OCI-LY1 (cell line): ENCODE measurements at regions not wholly inside any gene's neighbourhood (a gene's known extent, or its start where the extent isn't known, plus 50 kb on each side); places are given as distances from the start of the nearest gene placed in this dataset.

ENCODE experiments used
- H2AFZ ChIP-seq: fragments of 200-600 bp; sonication (generic), shearing (Covaris generic); 2 replicates; pipeline ENCODE4 v1.6.0; 2014; ENCODE audit warnings: antibody characterized with exemption, mild to moderate bottlenecking, low read length
- H3F3A ChIP-seq: fragments of 200-600 bp; sonication (generic), shearing (Covaris generic); 2 replicates; pipeline ENCODE4 v1.6.0; 2014; ENCODE audit warnings: mild to moderate bottlenecking, antibody characterized with exemption, low read length, moderate library complexity; ENCODE audit not compliant: insufficient read depth
- H3K27ac ChIP-seq: fragments of 200-600 bp; sonication (generic); 2 replicates; pipeline ENCODE4 v1.5.1; 2014; ENCODE audit warnings: low read length, mixed run types, mild to moderate bottlenecking, low read depth; ENCODE audit not compliant: poor library complexity, severe bottlenecking
- H3K27me3 ChIP-seq: fragments of 200-600 bp; sonication (generic); 2 replicates; pipeline ENCODE4 v1.6.0; 2014; ENCODE audit warnings: antibody characterized with exemption, mild to moderate bottlenecking, low read length, moderate library complexity; ENCODE audit not compliant: insufficient read depth
- H3K36me3 ChIP-seq: fragments of 200-600 bp; sonication (generic); 2 replicates; pipeline ENCODE4 v1.6.1; 2014; ENCODE audit warnings: mild to moderate bottlenecking, antibody characterized with exemption, low read length, moderate library complexity, mixed read lengths; ENCODE audit not compliant: insufficient read depth
- H3K4me1 ChIP-seq: fragments of 200-600 bp; sonication (generic); 2 replicates; pipeline ENCODE4 v1.5.1; 2014; ENCODE audit warnings: mild to moderate bottlenecking, low read length, moderate library complexity; ENCODE audit not compliant: insufficient read depth, severe bottlenecking
- H3K4me2 ChIP-seq: fragments of 200-600 bp; sonication (generic), shearing (Covaris generic); 2 replicates; pipeline ENCODE4 v1.6.1; 2014; ENCODE audit warnings: low read length
- H3K4me3 ChIP-seq: fragments of 200-600 bp; sonication (generic); 2 replicates; pipeline ENCODE4 v1.5.1; 2014; ENCODE audit warnings: low read length, low read depth, mild to moderate bottlenecking, mixed read lengths; ENCODE audit not compliant: poor library complexity, severe bottlenecking
- H3K79me2 ChIP-seq: fragments of 200-600 bp; shearing (Covaris generic); 2 replicates; pipeline ENCODE4 v1.6.1; 2016; ENCODE audit warnings: mixed run types, low read length, mixed read lengths; ENCODE audit not compliant: insufficient read depth
- H3K9ac ChIP-seq: fragments of 200-600 bp; sonication (generic), shearing (Covaris generic); 2 replicates; pipeline ENCODE4 v1.6.1; 2014; ENCODE audit warnings: mild to moderate bottlenecking, low read length, mixed read lengths
- H3K9me2 ChIP-seq: fragments of 200-600 bp; sonication (generic), shearing (Covaris generic); 2 replicates; pipeline ENCODE4 v1.6.1; 2014; ENCODE audit warnings: low read depth, mild to moderate bottlenecking, low read length, mixed read lengths
- H3K9me3 ChIP-seq: fragments of 200-600 bp; shearing (Covaris generic); 2 replicates; pipeline ENCODE4 v1.6.1; 2014; ENCODE audit warnings: low read length, mixed read lengths
- H4K20me1 ChIP-seq: fragments of 200-600 bp; sonication (generic), shearing (Covaris generic); 2 replicates; pipeline ENCODE4 v1.6.0; 2016; ENCODE audit warnings: mild to moderate bottlenecking, low read length; ENCODE audit not compliant: insufficient read depth
- EZH2 ChIP-seq: fragments of 200-600 bp; sonication (generic), shearing (Covaris generic); IDR thresholded peaks from 2 replicates; pipeline ENCODE4 v1.8.0; 2017; ENCODE audit warnings: borderline replicate concordance, mixed run types, mild to moderate bottlenecking, antibody characterized with exemption, low read length, moderate library complexity, mixed read lengths
- TF ChIP-seq, protein P1 (sequence below): fragments of 200-600 bp; sonication (generic), shearing (Covaris generic); IDR thresholded peaks from 2 replicates; pipeline ENCODE4 v1.5.1; 2017; ENCODE audit warnings: mild to moderate bottlenecking, antibody characterized with exemption, low read length, moderate library complexity, mixed read lengths

DNA sequence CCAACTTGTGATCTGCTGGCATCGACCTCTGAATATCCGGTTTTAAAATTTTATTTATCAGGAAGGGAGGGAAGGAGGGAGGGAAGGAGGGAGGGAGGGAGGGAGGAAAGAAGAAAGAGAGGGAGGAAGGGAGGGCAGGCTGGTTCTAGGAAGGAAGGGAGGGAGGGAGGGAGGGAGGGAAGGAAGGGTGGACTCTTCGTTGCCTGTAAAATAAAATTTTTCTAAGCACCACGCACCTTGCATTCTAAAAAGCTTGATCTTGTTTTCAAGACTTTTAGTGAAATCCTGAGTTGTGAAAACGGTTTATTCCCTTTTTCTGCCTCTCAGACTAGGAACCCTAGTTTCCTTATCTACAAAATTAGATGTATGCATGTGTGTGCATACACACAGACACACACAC, 101.7 kb upstream of the RAP2B start:
- H3K9ac ChIP-seq = no peak overlapping the region
- no peaks in the 10 kb centered on the region for H3K9me2 ChIP-seq
- H3K4me3 ChIP-seq = no peak overlapping the region
- no peak overlapping the region for H2AFZ ChIP-seq
- H3K79me2 ChIP-seq = no peaks in the 10 kb centered on the region
- no peaks in the 10 kb centered on the region for H3K4me1 ChIP-seq
- H3K27me3 ChIP-seq = no peaks in the 10 kb centered on the region
- no peaks in the 10 kb centered on the region for H3K9me3 ChIP-seq
- no peak overlapping the region for H3K27ac ChIP-seq
- H3F3A ChIP-seq = no peaks in the 10 kb centered on the region
- no peak overlapping the region for H3K4me2 ChIP-seq
- TF ChIP-seq, protein P1, sequence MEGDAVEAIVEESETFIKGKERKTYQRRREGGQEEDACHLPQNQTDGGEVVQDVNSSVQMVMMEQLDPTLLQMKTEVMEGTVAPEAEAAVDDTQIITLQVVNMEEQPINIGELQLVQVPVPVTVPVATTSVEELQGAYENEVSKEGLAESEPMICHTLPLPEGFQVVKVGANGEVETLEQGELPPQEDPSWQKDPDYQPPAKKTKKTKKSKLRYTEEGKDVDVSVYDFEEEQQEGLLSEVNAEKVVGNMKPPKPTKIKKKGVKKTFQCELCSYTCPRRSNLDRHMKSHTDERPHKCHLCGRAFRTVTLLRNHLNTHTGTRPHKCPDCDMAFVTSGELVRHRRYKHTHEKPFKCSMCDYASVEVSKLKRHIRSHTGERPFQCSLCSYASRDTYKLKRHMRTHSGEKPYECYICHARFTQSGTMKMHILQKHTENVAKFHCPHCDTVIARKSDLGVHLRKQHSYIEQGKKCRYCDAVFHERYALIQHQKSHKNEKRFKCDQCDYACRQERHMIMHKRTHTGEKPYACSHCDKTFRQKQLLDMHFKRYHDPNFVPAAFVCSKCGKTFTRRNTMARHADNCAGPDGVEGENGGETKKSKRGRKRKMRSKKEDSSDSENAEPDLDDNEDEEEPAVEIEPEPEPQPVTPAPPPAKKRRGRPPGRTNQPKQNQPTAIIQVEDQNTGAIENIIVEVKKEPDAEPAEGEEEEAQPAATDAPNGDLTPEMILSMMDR = no peak
- TF ChIP-seq EZH2 = no peak
- H3K36me3 ChIP-seq = no peaks in the 10 kb centered on the region
- H4K20me1 ChIP-seq = no peaks in the 10 kb centered on the region

DNA sequence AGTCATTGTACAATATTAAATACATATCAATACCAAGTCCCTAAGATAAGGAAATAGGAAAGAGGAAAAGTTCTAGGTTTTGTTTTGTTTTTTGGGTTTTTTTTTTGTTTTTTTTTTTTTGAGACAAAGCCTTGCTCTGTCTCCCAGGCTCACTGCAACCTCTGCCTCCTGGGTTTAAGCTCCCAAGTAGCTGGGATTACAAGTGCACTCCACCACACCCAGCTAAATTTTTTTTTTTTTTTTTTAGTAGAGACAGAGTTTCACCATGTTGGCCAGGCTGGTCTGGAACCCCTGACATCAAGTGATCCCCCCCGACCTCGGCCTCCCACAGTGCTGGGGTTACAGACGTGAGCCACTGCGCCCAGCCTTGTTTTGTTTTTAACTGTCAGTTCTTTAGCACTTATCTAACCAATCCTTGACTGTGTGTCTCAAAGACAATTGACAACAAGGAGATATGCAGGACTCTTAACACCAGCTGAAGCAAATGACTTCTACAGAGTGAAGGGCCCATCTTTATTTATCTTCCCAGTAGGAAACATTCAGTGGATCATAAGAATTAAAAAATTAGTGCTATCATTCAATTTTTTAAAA, 100.0 kb upstream of the RAP2B start:
- H2AFZ ChIP-seq = no peak overlapping the region
- no peaks in the 10 kb centered on the region for H3K36me3 ChIP-seq
- no peak overlapping the region for H3K9ac ChIP-seq
- no peaks in the 10 kb centered on the region for H3K79me2 ChIP-seq
- H3K27me3 ChIP-seq = no peaks in the 10 kb centered on the region
- TF ChIP-seq EZH2 = no peak
- TF ChIP-seq, protein P1 = no peak
- no peaks in the 10 kb centered on the region for H3K9me2 ChIP-seq
- no peak overlapping the region for H3K4me3 ChIP-seq
- H3K27ac ChIP-seq = no peak overlapping the region
- no peaks in the 10 kb centered on the region for H3K9me3 ChIP-seq
- no peaks in the 10 kb centered on the region for H3F3A ChIP-seq
- no peaks in the 10 kb centered on the region for H4K20me1 ChIP-seq
- no peak overlapping the region for H3K4me2 ChIP-seq
- no peaks in the 10 kb centered on the region for H3K4me1 ChIP-seq

DNA sequence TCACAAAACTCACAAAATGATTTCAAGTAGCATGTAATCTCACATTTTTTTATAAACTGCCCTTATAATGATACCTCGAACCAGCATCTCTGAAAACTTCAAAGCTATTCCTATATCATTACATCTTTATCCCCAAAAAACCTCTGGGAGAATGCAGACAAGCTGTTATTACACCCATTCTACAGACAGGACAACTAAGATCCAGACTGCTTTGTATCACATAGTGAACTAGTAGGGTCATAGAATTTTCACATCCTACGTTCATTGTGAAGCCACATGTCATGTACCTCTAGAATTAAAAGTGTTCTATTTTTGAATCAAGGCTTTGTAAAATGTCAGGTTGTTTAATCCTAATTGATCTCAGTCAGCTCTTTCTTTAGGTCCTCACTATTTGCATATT, 98.7 kb upstream of the RAP2B start:
- Histone ChIP-seq H3K27ac (no peak overlapping the region), H4K20me1 (no peaks in the 10 kb centered on the region), H2AFZ (no peak overlapping the region), H3F3A (no peaks in the 10 kb centered on the region), H3K9ac (no peak overlapping the region), H3K9me2 (no peaks in the 10 kb centered on the region), H3K36me3 (no peaks in the 10 kb centered on the region), H3K9me3 (no peaks in the 10 kb centered on the region), H3K4me2 (no peak overlapping the region), H3K79me2 (no peaks in the 10 kb centered on the region), H3K4me3 (no peak overlapping the region), H3K4me1 (no peaks in the 10 kb centered on the region), H3K27me3 (no peaks in the 10 kb centered on the region)
- TF ChIP-seq EZH2 = no peak
- TF ChIP-seq, protein P1 = no peak
